ENCODE measurements at regions not wholly inside any gene's neighbourhood (a gene's known extent, or its start where the extent isn't known, plus 50 kb on each side); places are given as distances from the start of the nearest gene placed in this dataset.

DNA sequence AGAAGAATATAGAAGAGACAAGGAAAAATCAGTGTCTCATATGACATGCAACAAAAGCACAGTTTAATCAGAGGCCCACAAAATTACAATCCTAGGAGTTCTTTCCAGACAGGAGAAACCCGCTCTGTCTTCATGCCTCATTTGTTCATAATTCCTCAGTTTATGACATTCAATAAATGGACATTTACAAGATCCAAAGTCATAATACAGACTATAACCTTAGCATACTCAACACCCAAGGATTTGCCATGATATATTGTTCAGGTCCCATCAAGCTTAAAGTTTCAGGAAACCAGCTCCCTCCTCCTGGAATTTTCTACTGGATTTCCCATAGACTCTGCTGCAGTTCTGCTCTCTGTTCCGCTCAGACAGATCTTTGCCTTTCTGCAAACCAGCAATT, 56.4 kb upstream of the POMP start:
- no peaks in the 10 kb centered on the region for H3K9me3 ChIP-seq (ENCODE audit: low read depth)
- no peaks in the 10 kb centered on the region for H3K4me1 ChIP-seq (ENCODE audit: insufficient read depth)
- in situ Hi-C loops (cut with MboI) = no loop called here
- no peak overlapping the region for H2AFZ ChIP-seq
- no peak for DNase-seq
- H3K4me3 ChIP-seq = no peak overlapping the region
- H3K9me2 ChIP-seq (ENCODE audit: insufficient read depth) = no peaks in the 10 kb centered on the region
- H3F3A ChIP-seq (ENCODE audit: insufficient read depth) = no peaks in the 10 kb centered on the region
- no peak for TF ChIP-seq EZH2 (IDR thresholded peaks at IDR 0.05; ENCODE audit: insufficient read depth, poor library complexity, severe bottlenecking)
- no peak for TF ChIP-seq EZH2phosphoT487 (IDR thresholded peaks at IDR 0.05; ENCODE audit: insufficient read depth, low read depth)
- H3K27ac ChIP-seq = no peak overlapping the region
- 89 to 91% methylated on average over 2 of the region's 2 CpGs for WGBS, 2 experiments (ENCODE audit: low coverage in 1 of 2, low lambda C conversion rate in 2 of 2, missing lambda C conversion rate in 2 of 2)
- no peaks in the 10 kb centered on the region for H4K20me1 ChIP-seq (ENCODE audit: insufficient read depth)
- no peaks in the 10 kb centered on the region for H3K36me3 ChIP-seq (ENCODE audit: low read depth)
- H3K9ac ChIP-seq = no peak overlapping the region
- H3K4me2 ChIP-seq (ENCODE audit: unreplicated experiment) = no peak overlapping the region
- H3K79me2 ChIP-seq (ENCODE audit: insufficient read depth) = no peaks in the 10 kb centered on the region
- no peaks in the 10 kb centered on the region for H3K27me3 ChIP-seq (replicated peaks; ENCODE audit: insufficient read depth)

DNA sequence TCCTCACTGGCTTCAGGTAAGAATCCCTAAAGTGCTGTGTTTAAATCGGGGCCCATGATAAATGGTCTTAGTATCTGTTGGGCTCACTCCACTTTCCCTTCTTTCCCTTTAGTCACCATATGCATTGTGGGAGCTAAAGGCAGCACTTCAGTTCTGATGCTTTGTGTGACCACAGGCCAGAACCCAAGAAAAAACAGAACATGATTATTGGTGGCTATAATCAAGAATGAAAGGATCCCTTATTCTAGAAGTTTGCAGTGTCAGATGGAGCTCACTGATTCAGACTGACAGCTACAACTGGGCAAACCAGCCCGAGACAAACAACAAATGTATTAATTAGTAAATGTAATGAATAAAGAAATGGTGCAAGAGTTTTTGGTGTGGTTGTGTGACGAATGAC, 57.3 kb upstream of the POMP start:
- 75 to 79% methylated on average over 3 of the region's 3 CpGs for WGBS, 2 experiments (ENCODE audit: low coverage in 1 of 2, low lambda C conversion rate in 2 of 2, missing lambda C conversion rate in 2 of 2)
- TF ChIP-seq EZH2 (IDR thresholded peaks at IDR 0.05; ENCODE audit: insufficient read depth, poor library complexity, severe bottlenecking) (no peak), EZH2phosphoT487 (IDR thresholded peaks at IDR 0.05; ENCODE audit: insufficient read depth, low read depth) (no peak)
- no peak overlapping the region for H2AFZ ChIP-seq

DNA sequence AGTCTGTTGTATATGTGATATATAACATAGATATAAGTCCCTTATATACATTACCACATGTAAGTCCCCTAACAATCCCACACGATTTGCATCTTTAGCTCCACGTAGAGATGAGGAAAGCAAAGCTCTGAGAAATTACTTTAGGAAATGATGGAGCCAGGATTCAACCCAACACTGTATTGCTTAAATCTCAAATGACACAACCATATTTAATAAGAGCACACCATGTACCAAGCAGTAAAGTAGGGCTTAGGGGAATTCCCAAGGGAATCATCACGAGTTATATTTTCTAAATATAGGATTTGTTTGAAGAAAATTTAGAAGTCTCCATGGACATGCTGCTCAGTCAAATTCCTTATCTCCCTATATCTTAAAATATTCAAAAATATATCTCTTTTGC, 61.3 kb upstream of the POMP start:
- Histone ChIP-seq H3K36me3 (ENCODE audit: low read depth) (no peaks in the 10 kb centered on the region), H3K4me1 (ENCODE audit: insufficient read depth) (no peaks in the 10 kb centered on the region), H3K4me2 (ENCODE audit: unreplicated experiment) (no peak overlapping the region), H3F3A (ENCODE audit: insufficient read depth) (no peaks in the 10 kb centered on the region), H3K79me2 (ENCODE audit: insufficient read depth) (no peaks in the 10 kb centered on the region), H3K9me2 (ENCODE audit: insufficient read depth) (no peaks in the 10 kb centered on the region), H4K20me1 (ENCODE audit: insufficient read depth) (no peaks in the 10 kb centered on the region), H3K4me3 (no peak overlapping the region), H3K27me3 (replicated peaks; ENCODE audit: insufficient read depth) (no peaks in the 10 kb centered on the region), H3K27ac (no peak overlapping the region), H3K9ac (no peak overlapping the region), H2AFZ (no peak overlapping the region), H3K9me3 (ENCODE audit: low read depth) (no peaks in the 10 kb centered on the region)
- in situ Hi-C loops (cut with MboI) = no loop called here
- DNase-seq = no peak
- TF ChIP-seq EZH2phosphoT487 (IDR thresholded peaks at IDR 0.05; ENCODE audit: insufficient read depth, low read depth) = no peak
- no peak for TF ChIP-seq EZH2 (IDR thresholded peaks at IDR 0.05; ENCODE audit: insufficient read depth, poor library complexity, severe bottlenecking)
- 48 to 50% methylated on average over 3 of the region's 3 CpGs for WGBS, 2 experiments (ENCODE audit: low coverage in 1 of 2, low lambda C conversion rate in 2 of 2, missing lambda C conversion rate in 2 of 2)

More for the DNA sequence above, 57.3 kb upstream of the POMP start:
- no peaks in the 10 kb centered on the region for H4K20me1 ChIP-seq (ENCODE audit: insufficient read depth)
- H3K4me1 ChIP-seq (ENCODE audit: insufficient read depth) = no peaks in the 10 kb centered on the region
- no peaks in the 10 kb centered on the region for H3K36me3 ChIP-seq (ENCODE audit: low read depth)
- no peak overlapping the region for H3K27ac ChIP-seq
- no peak for DNase-seq
- no peak overlapping the region for H3K9ac ChIP-seq
- in situ Hi-C loops (cut with MboI) = no loop called here
- no peaks in the 10 kb centered on the region for H3F3A ChIP-seq (ENCODE audit: insufficient read depth)
- no peak overlapping the region for H3K4me3 ChIP-seq
- no peaks in the 10 kb centered on the region for H3K9me3 ChIP-seq (ENCODE audit: low read depth)
- H3K9me2 ChIP-seq (ENCODE audit: insufficient read depth) = no peaks in the 10 kb centered on the region
- no peak overlapping the region for H3K4me2 ChIP-seq (ENCODE audit: unreplicated experiment)
- H3K79me2 ChIP-seq (ENCODE audit: insufficient read depth) = no peaks in the 10 kb centered on the region
- no peaks in the 10 kb centered on the region for H3K27me3 ChIP-seq (replicated peaks; ENCODE audit: insufficient read depth)

DNA sequence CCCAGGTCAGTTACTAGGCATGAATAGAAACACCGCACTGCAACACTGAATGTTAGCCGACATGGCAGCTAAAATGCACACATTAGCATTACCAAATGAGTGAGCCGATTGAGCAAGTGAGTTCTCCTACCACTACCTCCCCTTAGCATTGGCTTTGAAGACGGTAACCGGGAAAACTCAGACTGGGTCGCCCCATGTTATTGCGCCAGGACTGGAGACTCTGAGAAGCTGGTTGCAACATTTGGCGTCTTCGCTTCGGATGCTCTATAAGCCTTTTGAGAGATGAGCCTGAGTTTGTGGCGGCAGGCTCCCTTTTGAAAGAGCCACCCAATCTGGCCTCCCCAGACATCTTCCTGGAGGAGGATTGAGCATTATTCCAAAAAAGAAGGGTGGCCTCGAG, 68.5 kb upstream of the POMP start:
- DNase-seq = no peak
- H3K27ac ChIP-seq = no peak overlapping the region
- peaks cover 4% of the 10 kb centered on the region for H3K4me1 ChIP-seq (ENCODE audit: insufficient read depth)
- H3K9me2 ChIP-seq (ENCODE audit: insufficient read depth) = no peaks in the 10 kb centered on the region
- no peaks in the 10 kb centered on the region for H3K9me3 ChIP-seq (ENCODE audit: low read depth)
- H3K4me3 ChIP-seq = no peak overlapping the region
- no peaks in the 10 kb centered on the region for H3K36me3 ChIP-seq (ENCODE audit: low read depth)
- no peak overlapping the region for H3K4me2 ChIP-seq (ENCODE audit: unreplicated experiment)
- no peaks in the 10 kb centered on the region for H3K27me3 ChIP-seq (replicated peaks; ENCODE audit: insufficient read depth)
- no peak overlapping the region for H2AFZ ChIP-seq
- H3F3A ChIP-seq (ENCODE audit: insufficient read depth) = peaks cover 3% of the 10 kb centered on the region; the same call in 1 of the 2 replicates
- H3K79me2 ChIP-seq (ENCODE audit: insufficient read depth) = no peaks in the 10 kb centered on the region
- no peaks in the 10 kb centered on the region for H4K20me1 ChIP-seq (ENCODE audit: insufficient read depth)
- no peak overlapping the region for H3K9ac ChIP-seq
- 79 to 89% methylated on average over 12 of the region's 12 CpGs for WGBS, 2 experiments (ENCODE audit: low coverage in 1 of 2, low lambda C conversion rate in 2 of 2, missing lambda C conversion rate in 2 of 2)
- no peak for TF ChIP-seq EZH2phosphoT487 (IDR thresholded peaks at IDR 0.05; ENCODE audit: insufficient read depth, low read depth)
- in situ Hi-C loops (cut with MboI) = no loop called here

DNA sequence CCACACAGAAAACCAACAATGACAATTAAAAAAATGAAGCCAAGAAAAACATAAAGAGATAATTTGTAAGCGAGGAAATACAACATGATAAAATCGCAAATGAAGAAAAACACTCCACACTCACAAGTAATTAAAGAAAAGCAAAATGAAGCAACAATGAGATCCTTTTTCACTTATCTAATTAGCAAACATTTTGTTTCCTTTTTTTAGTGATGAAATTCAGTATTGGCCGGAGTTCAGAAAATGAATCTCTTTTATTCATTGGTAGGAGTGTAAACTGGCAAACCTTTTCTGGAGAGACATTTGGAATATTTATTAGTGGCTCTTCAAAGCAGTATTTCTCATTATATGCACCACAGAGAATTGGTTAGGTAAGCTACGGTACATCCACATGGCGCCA, 70.6 kb upstream of the POMP start:
- H2AFZ ChIP-seq = no peak overlapping the region
- no peak for DNase-seq
- 73% methylated on average over 5 of the region's 5 CpGs for WGBS, 2 experiments (ENCODE audit: low coverage in 1 of 2, low lambda C conversion rate in 2 of 2, missing lambda C conversion rate in 2 of 2)

More for the DNA sequence above, 70.6 kb upstream of the POMP start:
- H3K36me3 ChIP-seq (ENCODE audit: low read depth) = no peaks in the 10 kb centered on the region
- H3K4me1 ChIP-seq (ENCODE audit: insufficient read depth) = peaks cover 12% of the 10 kb centered on the region
- H3K9me3 ChIP-seq (ENCODE audit: low read depth) = no peaks in the 10 kb centered on the region
- H3K27ac ChIP-seq = no peak overlapping the region
- TF ChIP-seq EZH2phosphoT487 (IDR thresholded peaks at IDR 0.05; ENCODE audit: insufficient read depth, low read depth) = no peak
- no peak for TF ChIP-seq EZH2 (IDR thresholded peaks at IDR 0.05; ENCODE audit: insufficient read depth, poor library complexity, severe bottlenecking)
- no peak overlapping the region for H3K4me3 ChIP-seq
- peaks cover 12% of the 10 kb centered on the region; the same call in 1 of the 2 replicates for H3F3A ChIP-seq (ENCODE audit: insufficient read depth)
- no peaks in the 10 kb centered on the region for H4K20me1 ChIP-seq (ENCODE audit: insufficient read depth)
- H3K27me3 ChIP-seq (replicated peaks; ENCODE audit: insufficient read depth) = no peaks in the 10 kb centered on the region
- no peaks in the 10 kb centered on the region for H3K79me2 ChIP-seq (ENCODE audit: insufficient read depth)
- H3K9ac ChIP-seq = no peak overlapping the region
- no peak overlapping the region for H3K4me2 ChIP-seq (ENCODE audit: unreplicated experiment)
- H3K9me2 ChIP-seq (ENCODE audit: insufficient read depth) = no peaks in the 10 kb centered on the region
- in situ Hi-C loops (cut with MboI) = no loop called here
